ENCODE measurements at regions not wholly inside any gene's neighbourhood (a gene's known extent, or its start where the extent isn't known, plus 50 kb on each side); places are given as distances from the start of the nearest gene placed in this dataset.
"Not testable (repeated sequence)": the region's sequence is repeated elsewhere in the genome, so short reads cannot be mapped to it uniquely, and the experiment has no call there.

GRCh38 chr9:113739605-113740507, 136.3 kb upstream of the ZNF618 start:
- DNase-seq (ENCODE audit: low read depth in 2 of 2, low spot score in 1 of 2): not testable (repeated sequence)

DNA sequence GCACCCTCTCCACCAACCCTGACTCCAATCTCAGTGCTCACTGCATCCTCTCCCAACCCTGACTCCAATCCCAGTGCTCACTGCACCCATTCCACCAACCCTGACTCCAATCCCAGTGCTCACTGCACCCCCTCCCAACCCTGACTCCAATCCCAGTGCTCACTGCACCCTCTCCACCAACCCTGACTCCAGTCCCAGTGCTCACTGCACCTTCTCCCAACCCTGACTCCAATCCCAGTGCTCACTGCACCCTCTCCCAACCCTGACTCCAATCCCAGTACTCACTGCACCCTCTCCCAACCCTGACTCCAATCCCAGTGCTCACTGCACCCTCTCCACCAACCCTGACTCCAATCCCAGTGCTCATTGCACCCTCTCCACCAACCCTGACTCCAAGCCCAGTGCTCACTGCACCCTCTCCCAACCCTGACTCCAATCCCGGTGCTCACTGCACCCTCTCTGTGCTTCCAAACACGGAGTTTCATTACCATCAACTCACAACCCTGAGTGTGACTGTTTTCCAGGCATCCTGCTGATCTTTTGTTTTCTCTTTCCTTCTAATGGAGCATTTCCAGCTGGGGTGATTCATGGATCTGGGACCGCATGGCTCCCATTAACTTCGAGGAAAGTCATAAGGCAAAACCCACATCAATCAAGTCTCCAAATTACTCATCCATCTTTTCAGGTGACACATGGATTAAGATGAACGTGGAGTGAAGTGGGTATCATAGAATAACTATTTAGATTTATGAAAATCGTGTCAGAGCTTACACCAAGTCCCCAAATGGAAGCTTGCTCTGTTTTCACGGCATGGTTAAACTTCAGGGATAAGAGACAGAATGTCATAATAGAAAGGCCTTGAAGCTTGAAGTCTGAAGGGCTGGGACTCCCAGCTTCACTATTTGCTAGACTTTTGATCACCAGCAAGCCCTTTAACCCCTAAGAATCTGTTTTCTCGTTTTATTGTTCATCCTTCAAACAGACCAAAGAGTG, 135.3 kb upstream of the ZNF618 start:
- DNase-seq (ENCODE audit: low read depth in 2 of 2, low spot score in 1 of 2): not testable (repeated sequence)

DNA sequence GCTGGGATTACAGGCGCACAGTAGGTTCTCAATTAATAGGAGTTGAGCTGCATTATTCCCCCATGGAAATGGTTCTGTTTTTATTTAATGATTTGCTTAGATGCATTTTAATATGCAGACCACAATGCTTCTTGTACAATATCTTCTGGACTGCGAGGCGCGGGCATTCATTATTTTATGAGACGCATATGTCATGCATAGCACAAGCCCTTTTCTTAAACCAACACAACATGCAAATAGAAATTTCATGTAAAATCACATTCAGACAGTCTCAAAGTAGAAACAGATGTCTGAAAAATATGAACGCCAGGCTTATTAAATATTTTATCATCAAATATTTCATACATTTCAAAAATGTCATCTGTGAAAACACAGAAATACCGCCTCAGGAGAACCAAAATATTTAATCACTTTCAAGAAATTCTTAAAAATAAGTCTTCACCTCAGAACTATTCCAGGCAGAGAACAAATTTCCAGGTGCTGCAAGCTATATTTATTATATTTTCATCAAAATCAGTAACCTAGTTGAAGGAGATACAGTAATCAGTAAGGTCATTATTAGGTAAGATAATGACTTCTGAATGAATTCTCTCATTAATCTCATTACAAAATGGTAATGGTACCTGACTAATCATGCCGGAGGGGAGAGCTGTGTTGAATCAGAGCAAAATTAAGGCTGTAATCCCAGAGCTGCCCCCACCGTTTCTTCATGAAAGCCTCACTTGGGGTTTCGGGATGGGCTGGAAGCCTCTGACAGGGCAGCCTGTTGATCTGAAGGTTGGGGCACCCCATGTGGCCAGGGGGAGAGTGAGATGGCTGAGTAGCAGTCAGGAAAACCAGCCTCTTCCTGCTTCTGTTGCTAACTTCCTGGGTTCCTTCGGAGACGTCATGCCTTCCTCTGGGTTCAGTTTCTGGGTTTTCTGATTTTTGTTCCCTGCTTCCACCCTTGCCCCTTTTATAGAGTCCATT, 133.9 kb upstream of the ZNF618 start:
- no peak for DNase-seq (ENCODE audit: low read depth in 2 of 2, low spot score in 1 of 2)

GRCh38 chr9:113742878-113743277, 133.2 kb upstream of the ZNF618 start:
- DNase-seq (ENCODE audit: low read depth in 2 of 2, low spot score in 1 of 2): no peak

DNA sequence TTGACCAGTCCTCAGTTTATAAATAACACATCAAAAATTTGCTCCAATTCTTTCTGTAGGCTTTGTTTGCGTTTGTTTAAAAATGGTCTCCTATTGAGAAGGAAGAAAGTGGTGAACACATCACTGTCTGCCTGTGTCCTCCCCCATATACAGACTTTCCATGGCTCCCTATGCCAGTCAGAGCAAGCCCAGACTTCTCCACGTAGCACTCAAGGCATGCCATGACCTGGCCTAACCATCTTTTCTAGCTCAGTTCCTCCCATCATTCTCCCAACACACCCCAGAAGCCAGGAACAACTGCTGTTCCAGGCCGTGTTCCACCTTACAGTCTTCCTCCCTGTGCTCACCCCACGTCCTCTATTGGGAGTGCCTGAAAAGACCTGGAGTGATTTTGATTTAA, 129.6 kb upstream of the ZNF618 start:
- no peak for DNase-seq (ENCODE audit: low read depth in 2 of 2, low spot score in 1 of 2)

DNA sequence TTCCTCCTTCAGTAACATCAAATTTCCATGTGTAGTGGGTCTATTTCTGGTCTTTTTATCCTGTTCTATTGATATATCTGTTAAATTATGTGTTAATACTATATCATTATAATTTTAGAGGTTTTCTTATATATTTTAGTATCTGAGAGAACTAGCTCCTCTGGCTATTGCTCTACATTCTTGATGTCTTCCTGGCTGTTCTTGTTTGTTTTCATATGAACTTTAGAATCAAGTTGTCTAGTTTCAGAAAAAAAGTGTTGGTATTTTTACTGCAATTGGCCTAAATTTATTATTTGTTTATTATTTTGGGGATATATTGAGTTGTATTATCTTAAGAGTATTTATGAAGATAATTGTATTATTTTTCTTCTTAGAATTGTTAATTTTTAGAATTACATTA, 128.0 kb upstream of the ZNF618 start:
- DNase-seq (ENCODE audit: low read depth in 2 of 2, low spot score in 1 of 2): no peak

DNA sequence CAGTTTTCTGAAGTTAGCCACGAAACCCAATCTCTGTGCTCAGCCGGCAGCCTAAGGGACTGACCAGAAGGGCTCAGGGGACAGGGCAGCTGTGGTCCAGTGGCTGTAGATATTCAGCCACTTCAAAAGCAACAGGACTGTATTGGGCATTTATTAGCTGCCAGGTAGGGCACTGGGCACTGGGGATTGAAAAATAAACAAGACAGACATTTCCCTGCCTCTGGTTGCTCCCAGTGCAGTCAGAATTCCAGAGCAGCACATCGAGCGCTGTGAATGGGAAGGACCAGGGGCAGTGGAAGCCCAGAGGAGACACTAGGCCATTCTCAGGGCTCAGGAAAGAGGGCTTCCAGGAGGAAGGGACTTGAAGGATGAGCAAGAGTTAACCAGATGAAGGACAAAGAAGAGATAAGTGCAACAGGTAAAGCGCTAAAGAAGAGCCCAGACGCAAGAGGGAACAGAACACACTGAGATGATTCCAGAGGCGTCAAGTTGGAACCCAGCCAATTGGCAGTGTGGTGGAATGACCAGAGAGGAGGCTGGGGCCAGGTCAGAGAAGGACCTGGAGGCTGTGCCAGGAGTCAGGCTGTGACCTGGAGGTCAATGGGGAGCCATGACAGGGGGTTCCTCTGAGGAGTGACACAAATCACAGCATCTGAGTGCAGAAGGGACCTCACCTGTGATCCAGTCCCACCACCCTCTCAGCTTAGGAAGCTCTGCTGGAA, 122.5 kb upstream of the ZNF618 start:
- no peak for DNase-seq (ENCODE audit: low read depth in 2 of 2, low spot score in 1 of 2)

DNA sequence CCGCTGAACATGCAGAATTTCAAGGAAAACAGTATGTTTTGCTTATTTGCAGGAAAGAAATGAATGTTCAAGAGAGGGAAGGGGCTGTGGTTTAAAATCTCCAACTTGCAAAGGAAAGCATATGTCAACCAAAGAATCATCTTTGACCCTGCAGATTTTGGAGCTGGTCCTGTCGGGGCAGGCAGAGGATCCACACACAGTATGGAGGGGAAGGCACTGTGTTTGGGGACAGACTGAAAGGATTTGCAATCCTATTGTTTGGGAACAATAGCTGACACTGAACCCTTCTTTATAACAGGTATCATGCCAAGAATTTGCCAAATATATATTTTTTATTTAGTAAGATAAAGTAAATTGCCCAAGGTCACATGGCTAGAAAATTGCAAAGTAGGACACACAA, 121.4 kb upstream of the ZNF618 start:
- no peak for DNase-seq (ENCODE audit: low read depth in 2 of 2, low spot score in 1 of 2)

DNA sequence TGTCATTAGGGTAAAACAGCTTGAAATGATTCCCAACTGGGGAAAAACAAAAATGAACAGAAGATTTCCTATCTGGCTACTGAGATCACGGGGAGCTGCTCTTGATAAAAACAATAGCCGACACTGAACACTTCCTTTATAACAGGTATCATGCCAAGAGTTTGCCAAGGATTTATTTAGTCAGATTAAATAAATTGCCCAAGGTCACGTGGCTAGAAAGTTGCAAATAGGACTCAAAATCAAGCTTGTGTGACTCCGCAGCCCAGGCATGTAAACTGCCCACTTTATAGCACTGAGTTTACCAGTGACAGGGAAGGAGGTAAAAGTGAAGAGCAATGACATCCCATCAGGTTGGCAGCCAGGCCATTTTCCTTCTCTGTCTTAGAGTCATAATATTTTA, 120.7 kb upstream of the ZNF618 start:
- no peak for DNase-seq (ENCODE audit: low read depth in 2 of 2, low spot score in 1 of 2)

DNA sequence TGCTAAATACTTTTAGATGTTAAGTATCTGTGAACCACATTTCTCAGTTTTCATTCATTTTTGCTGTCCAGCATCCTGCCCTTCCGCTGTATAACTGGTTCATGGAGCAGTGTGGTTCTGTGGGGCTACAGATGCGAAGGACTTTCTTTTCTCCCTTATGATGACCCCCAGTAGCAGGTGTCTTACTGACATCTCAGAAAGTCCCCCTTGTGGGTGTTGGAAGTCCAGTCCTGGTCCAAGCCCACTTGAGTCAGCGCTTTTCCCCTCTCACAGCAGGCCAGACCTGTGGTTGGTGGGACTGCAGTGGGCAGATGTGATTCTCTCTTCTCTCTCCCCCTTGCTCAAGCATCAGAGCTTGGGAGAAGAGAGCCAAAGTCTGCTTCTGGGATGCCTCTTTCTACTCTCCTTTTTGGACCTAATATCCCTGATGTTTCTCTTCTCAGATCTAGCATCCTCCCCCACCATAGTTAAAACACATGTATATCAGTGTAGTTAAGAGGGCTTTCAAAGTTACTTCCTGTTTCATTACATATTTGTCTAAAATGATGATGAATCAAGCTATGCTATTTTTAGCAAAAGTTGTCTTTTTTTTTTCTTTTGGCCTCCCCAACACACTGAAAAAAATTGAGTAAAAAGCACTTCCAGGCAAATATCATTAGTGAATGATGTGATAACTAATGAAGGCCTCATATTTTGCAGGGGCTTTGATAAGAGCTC, 119.5 kb upstream of the ZNF618 start:
- no peak for DNase-seq (ENCODE audit: low read depth in 2 of 2, low spot score in 1 of 2)

DNA sequence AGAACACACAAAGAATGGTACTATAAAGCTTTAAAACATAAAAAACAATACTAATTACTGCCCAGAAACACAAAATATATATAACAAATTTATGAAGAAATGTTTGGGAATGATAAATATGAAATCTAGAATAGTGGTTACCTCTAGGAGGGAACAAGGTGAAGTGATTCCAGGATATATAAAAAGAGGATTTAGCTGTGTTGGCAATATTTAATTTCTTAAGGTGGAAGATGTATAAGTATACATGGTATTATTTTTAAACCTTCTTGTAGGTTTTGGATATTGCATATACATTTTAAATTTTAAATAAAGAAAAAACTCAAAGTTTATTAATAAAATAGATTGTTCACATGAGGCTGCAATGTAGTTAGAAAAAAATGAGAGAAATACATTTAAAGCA, 112.7 kb upstream of the ZNF618 start:
- DNase-seq (ENCODE audit: low read depth in 2 of 2, low spot score in 1 of 2): no peak

- no peak for DNase-seq (ENCODE audit: low read depth in 2 of 2, low spot score in 1 of 2)
Observed at GRCh38 chr9:113764572-113764971, 111.5 kb upstream of the ZNF618 start.

DNA sequence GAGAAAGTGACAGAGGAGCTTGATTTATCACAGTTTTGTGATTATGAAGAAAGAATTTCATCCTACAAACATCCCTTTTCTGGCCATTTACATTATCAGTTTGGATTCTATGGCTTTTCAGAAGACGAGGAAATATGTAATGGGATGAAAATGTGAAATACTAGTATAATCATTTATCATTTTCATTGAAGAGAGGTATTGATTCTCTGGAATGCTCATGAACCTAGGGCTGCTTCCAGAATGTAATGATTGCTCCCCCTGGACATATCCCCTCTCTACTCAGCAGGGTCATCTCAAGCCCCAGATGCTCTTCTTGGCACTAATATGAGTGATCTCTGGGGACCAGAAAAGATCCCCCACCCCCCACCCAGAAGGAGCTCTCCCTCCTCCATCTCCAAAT, 106.7 kb upstream of the ZNF618 start:
- DNase-seq (ENCODE audit: low read depth in 2 of 2, low spot score in 1 of 2): no peak

DNA sequence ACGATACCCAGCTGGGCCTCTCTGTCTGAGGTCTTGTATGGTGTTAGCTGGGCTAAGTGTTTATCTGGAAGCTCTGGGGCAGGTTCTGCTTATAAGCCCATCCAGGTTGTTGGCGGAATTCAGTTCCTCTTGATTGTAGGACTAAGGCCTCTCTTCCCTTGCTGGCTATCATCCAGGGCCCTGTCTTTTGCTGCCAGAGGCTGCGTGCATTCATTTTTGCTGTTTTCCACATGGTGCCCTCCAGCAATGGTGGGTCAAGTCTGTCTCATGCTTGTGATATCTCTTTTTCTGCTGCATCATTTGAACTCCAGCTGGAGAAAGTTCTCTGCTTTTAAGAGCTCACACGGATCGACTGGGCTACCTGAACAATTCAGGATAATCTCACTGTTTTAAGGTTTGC, 105.7 kb upstream of the ZNF618 start:
- no peak for DNase-seq (ENCODE audit: low read depth in 2 of 2, low spot score in 1 of 2)

GRCh38 chr9:113771199-113771598, 104.9 kb upstream of the ZNF618 start:
- no peak for DNase-seq (ENCODE audit: low read depth in 2 of 2, low spot score in 1 of 2)

- DNase-seq (ENCODE audit: low read depth in 2 of 2, low spot score in 1 of 2): no peak
Observed at GRCh38 chr9:113772121-113772810, 103.8 kb upstream of the ZNF618 start.

DNA sequence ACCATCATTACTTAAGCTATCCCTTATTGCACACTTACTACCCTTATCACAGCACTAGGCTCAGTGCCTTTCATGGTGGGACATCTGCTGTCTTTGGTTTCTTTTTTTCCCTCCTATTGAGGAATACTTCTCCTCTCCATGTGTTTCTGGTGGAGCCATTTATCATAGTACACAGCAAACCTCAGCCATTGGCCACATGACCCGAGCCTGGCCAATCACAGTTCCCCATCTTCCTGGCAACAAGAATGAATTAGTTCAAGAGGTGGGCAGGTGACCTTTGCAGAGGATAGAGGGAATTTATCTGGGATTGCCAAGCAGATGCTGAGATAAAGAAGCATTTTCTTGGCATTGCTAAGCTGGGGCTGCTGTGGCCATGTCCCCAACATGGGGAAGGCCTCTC, 101.1 kb upstream of the ZNF618 start:
- no peak for DNase-seq (ENCODE audit: low read depth in 2 of 2, low spot score in 1 of 2)

- no peak for DNase-seq (ENCODE audit: low read depth in 2 of 2, low spot score in 1 of 2)
Observed at GRCh38 chr9:113775749-113776148, 100.4 kb upstream of the ZNF618 start.

- DNase-seq (ENCODE audit: low read depth in 2 of 2, low spot score in 1 of 2): no peak
Observed at GRCh38 chr9:113776194-113776593, 99.9 kb upstream of the ZNF618 start.

Measured in stimulated activated CD8-positive, alpha-beta memory T cell treated with anti-CD3 and anti-CD28 coated beads, Interleukin-4, amount 100 ng/mL, for 1 hour (primary cell).